HUES6 (cell line): ENCODE measurements at regions not wholly inside any gene's neighbourhood (a gene's known extent, or its start where the extent isn't known, plus 50 kb on each side); places are given as distances from the start of the nearest gene placed in this dataset.
"Not testable (repeated sequence)": the region's sequence is repeated elsewhere in the genome, so short reads cannot be mapped to it uniquely, and the experiment has no call there.

Source experiments
- H3K27ac ChIP-seq: 2 replicates; pipeline ENCODE4 v1.7.0; 2013; ENCODE audit warnings: low read depth, mild to moderate bottlenecking, low read length, inconsistent platforms
- H3K27me3 ChIP-seq: 2 replicates; pipeline ENCODE4 v1.6.1; 2013; ENCODE audit warnings: low read length; ENCODE audit not compliant: control insufficient read depth, insufficient read depth
- H3K36me3 ChIP-seq: 2 replicates; pipeline ENCODE4 v1.6.1; 2013; ENCODE audit warnings: low read length; ENCODE audit not compliant: control insufficient read depth, insufficient read depth
- H3K4me1 ChIP-seq: 2 replicates; pipeline ENCODE4 v1.6.1; 2013; ENCODE audit warnings: low read length; ENCODE audit not compliant: control insufficient read depth, insufficient read depth
- H3K4me3 ChIP-seq: 2 replicates; pipeline ENCODE4 v1.5.1; 2013; ENCODE audit warnings: low read depth, low read length
- H3K9ac ChIP-seq: one replicate; pipeline ENCODE4 v1.6.1; 2013; ENCODE audit warnings: mild to moderate bottlenecking, low read length
- H3K9me3 ChIP-seq: 2 replicates; pipeline ENCODE4 v1.6.1; 2013; ENCODE audit warnings: low read depth, low read length; ENCODE audit not compliant: control insufficient read depth, insufficient read depth

DNA sequence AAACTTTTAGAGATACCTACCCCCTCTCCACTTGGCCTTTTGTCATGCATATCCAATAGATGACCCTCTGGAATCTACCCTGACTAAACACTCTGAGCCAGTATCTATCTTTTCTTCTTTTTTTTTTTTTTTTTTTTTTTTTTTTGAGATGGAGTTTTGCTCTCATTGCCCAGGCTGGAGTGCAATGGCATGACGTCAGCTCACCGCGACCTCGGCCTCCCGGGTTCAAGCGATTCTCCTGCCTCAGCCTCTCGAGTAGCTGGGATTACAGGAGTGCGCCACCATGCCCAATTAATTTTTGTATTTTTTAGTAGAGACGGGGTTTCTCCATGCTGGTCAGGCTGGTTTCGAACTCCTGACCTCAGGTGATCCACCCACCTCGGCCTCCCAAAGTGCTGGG, 50.8 kb upstream of the GRIN2B start:
- H3K36me3 ChIP-seq, H3K27ac ChIP-seq, H3K4me3 ChIP-seq, H3K9me3 ChIP-seq, H3K4me1 ChIP-seq, H3K9ac ChIP-seq, H3K27me3 ChIP-seq: not testable (repeated sequence)

DNA sequence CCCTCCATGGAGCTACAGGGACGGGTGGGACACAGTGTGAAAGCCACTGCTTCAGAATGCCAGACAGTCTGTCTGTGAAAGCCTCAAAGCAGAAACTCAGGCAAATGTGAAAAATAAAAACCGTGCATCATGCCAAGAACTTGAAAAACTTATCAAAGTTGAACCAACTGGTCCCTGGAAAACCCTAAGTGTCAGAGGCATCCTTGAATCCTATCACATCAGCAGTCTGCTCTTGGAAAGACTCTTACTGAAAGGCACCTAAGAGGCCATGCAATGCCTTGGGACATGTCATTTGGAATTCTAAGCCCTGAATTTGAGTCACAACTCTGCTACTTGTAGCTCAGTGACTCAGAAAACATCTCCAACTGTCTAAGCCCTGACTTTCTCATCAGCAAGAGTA, 62.4 kb upstream of the GRIN2B start:
- Histone ChIP-seq H3K36me3 (no peaks in the 10 kb centered on the region), H3K4me3 (no peak overlapping the region), H3K4me1 (no peaks in the 10 kb centered on the region), H3K27ac (no peak overlapping the region), H3K9ac (no peak overlapping the region), H3K9me3 (no peaks in the 10 kb centered on the region), H3K27me3 (no peaks in the 10 kb centered on the region)

DNA sequence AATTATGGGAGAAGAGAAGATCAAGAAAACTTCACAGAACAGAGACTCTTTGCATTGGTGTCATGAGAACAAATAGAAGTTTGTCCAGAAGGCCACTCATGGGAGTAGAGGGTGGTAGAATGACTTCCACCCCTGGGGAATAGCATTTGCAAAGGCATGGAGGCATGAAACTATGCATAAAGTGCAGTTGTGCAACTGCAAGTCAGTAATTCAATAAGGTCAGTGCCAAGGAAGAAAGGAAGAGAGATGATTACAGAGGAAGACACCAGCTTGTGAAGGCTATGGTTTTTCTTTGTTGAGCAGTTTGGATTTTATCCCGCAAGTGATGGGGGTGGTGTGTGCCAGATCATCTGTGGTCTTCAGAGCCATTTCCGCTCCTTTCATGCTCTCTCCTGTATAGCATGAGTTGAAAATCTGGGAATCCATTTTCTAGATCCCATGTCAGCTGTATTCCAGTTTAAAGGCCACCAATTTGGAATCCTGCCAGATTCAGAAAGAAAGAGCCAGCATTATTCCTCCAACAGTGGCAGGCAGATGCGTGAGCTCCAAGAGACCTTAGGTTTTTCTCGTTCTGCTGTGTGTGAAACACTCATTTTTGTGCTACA, 67.6 kb upstream of the GRIN2B start:
- H3K27ac ChIP-seq: no peak overlapping the region
- H3K4me1 ChIP-seq: no peaks in the 10 kb centered on the region
- H3K27me3 ChIP-seq: no peaks in the 10 kb centered on the region
- H3K9me3 ChIP-seq: no peaks in the 10 kb centered on the region
- H3K36me3 ChIP-seq: no peaks in the 10 kb centered on the region
- no peak overlapping the region for H3K4me3 ChIP-seq
- no peak overlapping the region for H3K9ac ChIP-seq

DNA sequence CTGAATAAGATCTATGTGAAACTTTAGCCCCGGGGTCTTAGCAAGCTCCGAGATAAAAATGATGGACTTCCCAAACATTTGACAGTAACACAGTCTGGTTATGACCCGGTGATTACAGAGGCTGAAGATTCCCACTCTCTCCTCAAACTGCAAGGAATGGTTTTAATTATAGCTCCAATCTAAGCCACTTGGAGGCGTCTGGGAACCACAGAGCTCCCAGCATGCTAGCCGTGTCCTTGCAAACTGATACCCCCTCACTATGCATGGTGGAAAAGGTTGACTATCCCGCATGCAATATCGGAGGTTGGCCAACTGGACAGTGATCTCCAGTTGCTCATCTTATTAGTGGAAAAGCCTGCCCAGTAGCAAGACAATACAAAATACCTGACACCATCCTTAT, 76.5 kb upstream of the GRIN2B start:
- H3K27ac ChIP-seq: no peak overlapping the region
- no peak overlapping the region for H3K4me3 ChIP-seq
- no peaks in the 10 kb centered on the region for H3K4me1 ChIP-seq
- H3K9me3 ChIP-seq: no peaks in the 10 kb centered on the region
- H3K36me3 ChIP-seq: no peaks in the 10 kb centered on the region
- H3K9ac ChIP-seq: no peak overlapping the region
- no peaks in the 10 kb centered on the region for H3K27me3 ChIP-seq

DNA sequence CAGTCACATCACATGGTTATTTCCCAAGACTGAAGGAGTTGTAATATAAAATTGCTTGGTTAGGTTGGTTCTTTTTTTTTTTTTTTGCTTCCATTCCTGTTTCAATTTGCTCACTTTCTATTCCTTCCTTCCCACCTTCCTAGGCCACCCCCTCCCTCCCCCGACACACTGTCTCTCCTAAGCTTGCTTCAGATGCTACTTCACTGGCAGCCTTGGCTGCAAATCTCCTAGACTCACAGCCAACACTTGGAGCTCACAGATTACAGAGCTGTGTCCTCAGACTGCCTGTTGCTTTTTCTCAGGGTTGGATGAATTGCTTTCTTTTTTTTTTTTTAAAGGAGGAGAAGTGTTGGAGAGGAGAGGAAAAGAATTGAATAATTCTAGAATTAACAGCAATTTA, 77.3 kb upstream of the GRIN2B start:
- H3K27me3 ChIP-seq: no peaks in the 10 kb centered on the region
- no peak overlapping the region for H3K9ac ChIP-seq
- no peaks in the 10 kb centered on the region for H3K4me1 ChIP-seq
- no peaks in the 10 kb centered on the region for H3K36me3 ChIP-seq
- no peak overlapping the region for H3K4me3 ChIP-seq
- H3K27ac ChIP-seq: no peak overlapping the region
- no peaks in the 10 kb centered on the region for H3K9me3 ChIP-seq

DNA sequence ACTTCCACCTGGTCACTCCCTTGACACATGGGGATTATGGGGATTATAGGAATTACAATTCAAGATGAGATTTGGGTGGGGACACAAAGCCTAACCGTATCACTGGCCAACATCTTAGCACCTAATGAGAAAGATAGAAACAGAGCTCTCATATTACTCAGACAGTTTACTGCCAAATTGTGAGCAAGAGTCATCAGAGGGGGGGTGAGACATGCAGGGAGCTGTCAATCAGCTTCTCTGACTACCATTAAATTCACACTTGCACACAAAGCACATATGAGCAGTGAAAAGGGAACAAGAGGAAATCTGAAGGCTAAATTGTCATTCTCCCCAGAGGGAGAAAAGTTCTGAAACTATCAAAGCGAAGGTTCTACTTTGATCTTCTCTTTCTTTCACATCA, 78.1 kb upstream of the GRIN2B start:
- no peaks in the 10 kb centered on the region for H3K27me3 ChIP-seq
- H3K36me3 ChIP-seq: no peaks in the 10 kb centered on the region
- H3K4me1 ChIP-seq: no peaks in the 10 kb centered on the region
- no peak overlapping the region for H3K27ac ChIP-seq
- no peaks in the 10 kb centered on the region for H3K9me3 ChIP-seq
- H3K9ac ChIP-seq: no peak overlapping the region
- H3K4me3 ChIP-seq: no peak overlapping the region

DNA sequence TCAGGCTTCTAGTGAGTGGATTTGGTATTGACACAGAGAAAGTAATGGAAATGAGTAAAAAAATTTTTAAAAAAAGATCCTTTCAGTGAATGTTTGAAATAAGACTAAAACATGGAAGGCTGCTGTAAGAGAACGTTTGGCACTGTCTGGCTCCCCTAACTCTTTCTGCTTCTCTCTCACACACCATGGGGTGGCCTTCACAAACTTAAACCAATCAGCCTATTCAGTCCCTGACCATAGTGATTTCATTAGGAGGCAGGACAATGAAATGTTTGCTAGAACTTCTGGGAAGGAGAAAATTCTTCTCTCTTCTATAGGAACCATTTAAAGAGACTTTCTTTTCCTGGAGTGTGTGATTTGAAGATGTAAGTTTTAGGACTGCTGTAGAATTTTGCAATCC, 84.2 kb upstream of the GRIN2B start:
- H3K9me3 ChIP-seq: no peaks in the 10 kb centered on the region; the same call in 1 of the 2 replicates
- H3K4me1 ChIP-seq: no peaks in the 10 kb centered on the region
- no peak overlapping the region for H3K4me3 ChIP-seq
- no peak overlapping the region for H3K9ac ChIP-seq
- no peak overlapping the region for H3K27ac ChIP-seq
- H3K36me3 ChIP-seq: no peaks in the 10 kb centered on the region
- no peaks in the 10 kb centered on the region for H3K27me3 ChIP-seq

DNA sequence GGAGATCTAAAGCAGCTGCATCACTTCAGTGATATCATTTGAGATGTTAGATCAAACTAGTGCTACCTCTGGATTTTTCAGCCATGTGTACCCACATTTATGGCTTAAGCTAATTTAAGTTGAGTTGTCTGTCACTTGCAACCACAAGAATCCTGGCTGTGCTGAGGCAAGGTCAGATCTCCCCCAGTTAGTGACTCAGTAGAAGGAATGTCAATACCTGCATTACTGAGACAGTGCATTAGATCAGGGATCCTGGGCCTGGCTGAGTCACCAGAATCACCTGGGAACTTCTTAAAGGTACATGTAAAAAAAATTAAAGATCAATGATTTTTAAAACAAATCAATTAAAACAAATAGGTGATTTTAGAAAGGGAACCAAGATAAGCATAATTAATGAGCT, 84.6 kb upstream of the GRIN2B start:
- no peaks in the 10 kb centered on the region; the same call in 1 of the 2 replicates for H3K9me3 ChIP-seq
- no peaks in the 10 kb centered on the region for H3K4me1 ChIP-seq
- H3K27ac ChIP-seq: no peak overlapping the region
- no peak overlapping the region for H3K4me3 ChIP-seq
- no peaks in the 10 kb centered on the region for H3K27me3 ChIP-seq
- H3K36me3 ChIP-seq: no peaks in the 10 kb centered on the region
- H3K9ac ChIP-seq: no peak overlapping the region

DNA sequence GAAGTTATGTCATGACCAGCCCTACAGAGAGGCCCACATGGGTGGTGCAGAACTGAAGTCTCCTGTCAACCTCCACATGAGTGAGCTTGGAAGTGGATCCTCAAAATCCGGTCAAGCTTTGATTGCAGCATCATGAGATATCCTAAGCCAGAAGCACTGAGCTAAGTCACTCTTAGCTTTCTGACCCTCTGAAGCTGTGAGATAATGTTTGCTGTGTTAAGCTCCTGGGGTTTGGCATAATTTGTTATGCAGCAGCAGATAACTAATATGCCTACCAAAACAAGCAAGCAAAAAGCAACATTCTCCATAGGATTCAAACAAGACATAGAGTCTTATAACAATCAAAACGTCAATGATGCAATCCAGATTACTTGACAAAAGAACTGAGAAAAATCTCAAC, 87.6 kb upstream of the GRIN2B start:
- H3K27me3 ChIP-seq: no peaks in the 10 kb centered on the region
- no peak overlapping the region for H3K4me3 ChIP-seq
- no peaks in the 10 kb centered on the region; the same call in 1 of the 2 replicates for H3K9me3 ChIP-seq
- no peaks in the 10 kb centered on the region for H3K36me3 ChIP-seq
- H3K9ac ChIP-seq: no peak overlapping the region
- H3K27ac ChIP-seq: no peak overlapping the region
- H3K4me1 ChIP-seq: no peaks in the 10 kb centered on the region

DNA sequence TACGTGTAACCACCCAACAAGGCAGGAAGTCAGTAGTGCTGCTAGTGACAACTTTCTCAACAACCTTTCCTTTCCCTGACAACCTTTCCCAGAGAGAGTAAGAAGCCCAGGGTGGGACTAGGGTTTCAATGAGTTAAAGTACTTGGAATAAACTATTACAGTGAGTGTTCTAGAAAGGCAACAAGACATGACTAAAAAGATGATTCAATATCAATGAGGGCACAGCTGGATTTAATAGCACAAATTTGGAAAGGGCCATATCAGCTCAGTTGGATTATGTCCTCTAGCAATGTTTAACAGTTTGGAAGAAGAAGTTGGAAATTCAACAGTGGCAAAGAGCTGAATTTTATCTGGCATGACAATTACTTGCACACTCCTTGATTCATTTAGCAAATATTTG, 90.4 kb upstream of the GRIN2B start:
- Histone ChIP-seq H3K4me1 (no peaks in the 10 kb centered on the region), H3K27ac (no peak overlapping the region), H3K4me3 (no peak overlapping the region), H3K9me3 (no peaks in the 10 kb centered on the region; the same call in 1 of the 2 replicates), H3K36me3 (no peaks in the 10 kb centered on the region), H3K9ac (no peak overlapping the region), H3K27me3 (no peaks in the 10 kb centered on the region)

DNA sequence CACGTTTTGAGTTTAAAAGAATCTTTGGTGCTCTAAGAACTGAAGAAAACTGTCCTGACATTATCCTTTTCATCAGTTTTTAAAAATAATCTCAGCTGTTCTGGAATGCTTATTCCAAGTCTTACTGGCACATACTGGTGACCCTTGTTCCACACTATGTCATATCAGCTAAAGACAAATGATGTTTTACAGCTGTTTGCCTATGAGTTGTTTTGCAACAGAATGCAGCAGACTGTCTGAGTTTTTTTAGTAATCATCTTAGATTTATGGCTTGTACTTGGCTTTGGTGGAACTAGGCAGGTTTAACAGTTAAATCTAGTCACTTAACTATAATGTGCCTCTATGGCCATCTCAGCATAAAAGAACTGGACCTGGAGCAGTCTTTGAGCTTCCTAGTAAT, 91.6 kb upstream of the GRIN2B start:
- Histone ChIP-seq H3K27ac (no peak overlapping the region), H3K27me3 (no peaks in the 10 kb centered on the region), H3K9me3 (no peaks in the 10 kb centered on the region), H3K4me1 (no peaks in the 10 kb centered on the region), H3K4me3 (no peak overlapping the region), H3K9ac (no peak overlapping the region), H3K36me3 (no peaks in the 10 kb centered on the region)
